ENCODE measurements at regions not wholly inside any gene's neighbourhood (a gene's known extent, or its start where the extent isn't known, plus 50 kb on each side); places are given as distances from the start of the nearest gene placed in this dataset.
"Not testable (repeated sequence)": the region's sequence is repeated elsewhere in the genome, so short reads cannot be mapped to it uniquely, and the experiment has no call there.

DNA sequence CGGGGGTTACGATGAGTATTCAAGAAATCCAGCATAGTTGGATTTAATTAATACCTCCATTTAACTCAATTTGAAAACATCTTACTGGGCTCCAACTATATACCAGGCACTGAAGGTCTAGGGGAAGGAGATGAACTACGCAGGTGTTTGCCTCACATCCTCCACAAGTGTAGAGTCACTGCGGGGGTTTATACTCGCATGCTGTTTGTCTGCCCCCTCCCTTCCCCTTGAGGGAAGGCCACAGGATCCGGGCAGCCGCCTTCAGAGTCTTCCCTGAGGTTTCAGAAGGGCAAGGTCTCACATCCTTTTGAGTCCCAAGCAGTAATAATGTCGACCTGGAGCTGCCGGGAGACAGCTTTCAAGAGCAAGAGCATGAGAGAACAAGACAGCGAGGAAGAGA lies 142.4 kb upstream of the GALNT2 start:
- Histone ChIP-seq H3K4me3 (ENCODE audit: low read depth in 1 of 2, low read length in 1 of 2) (no peak overlapping the region), H3K4me1 (ENCODE audit: control insufficient read depth in 1 of 2, insufficient read depth in 1 of 2, low read depth in 1 of 2, low read length in 1 of 2) (peaks cover 8 to 10% of the 10 kb centered on the region in 2 experiments), H3K27me3 (no peaks in the 10 kb centered on the region), H3K36me3 (no peaks in the 10 kb centered on the region), H3K9me3 (no peaks in the 10 kb centered on the region), H3K27ac (no peak overlapping the region)
- TF ChIP-seq, protein P1, sequence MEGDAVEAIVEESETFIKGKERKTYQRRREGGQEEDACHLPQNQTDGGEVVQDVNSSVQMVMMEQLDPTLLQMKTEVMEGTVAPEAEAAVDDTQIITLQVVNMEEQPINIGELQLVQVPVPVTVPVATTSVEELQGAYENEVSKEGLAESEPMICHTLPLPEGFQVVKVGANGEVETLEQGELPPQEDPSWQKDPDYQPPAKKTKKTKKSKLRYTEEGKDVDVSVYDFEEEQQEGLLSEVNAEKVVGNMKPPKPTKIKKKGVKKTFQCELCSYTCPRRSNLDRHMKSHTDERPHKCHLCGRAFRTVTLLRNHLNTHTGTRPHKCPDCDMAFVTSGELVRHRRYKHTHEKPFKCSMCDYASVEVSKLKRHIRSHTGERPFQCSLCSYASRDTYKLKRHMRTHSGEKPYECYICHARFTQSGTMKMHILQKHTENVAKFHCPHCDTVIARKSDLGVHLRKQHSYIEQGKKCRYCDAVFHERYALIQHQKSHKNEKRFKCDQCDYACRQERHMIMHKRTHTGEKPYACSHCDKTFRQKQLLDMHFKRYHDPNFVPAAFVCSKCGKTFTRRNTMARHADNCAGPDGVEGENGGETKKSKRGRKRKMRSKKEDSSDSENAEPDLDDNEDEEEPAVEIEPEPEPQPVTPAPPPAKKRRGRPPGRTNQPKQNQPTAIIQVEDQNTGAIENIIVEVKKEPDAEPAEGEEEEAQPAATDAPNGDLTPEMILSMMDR (IDR thresholded peaks at IDR 0.05) = no peak

DNA sequence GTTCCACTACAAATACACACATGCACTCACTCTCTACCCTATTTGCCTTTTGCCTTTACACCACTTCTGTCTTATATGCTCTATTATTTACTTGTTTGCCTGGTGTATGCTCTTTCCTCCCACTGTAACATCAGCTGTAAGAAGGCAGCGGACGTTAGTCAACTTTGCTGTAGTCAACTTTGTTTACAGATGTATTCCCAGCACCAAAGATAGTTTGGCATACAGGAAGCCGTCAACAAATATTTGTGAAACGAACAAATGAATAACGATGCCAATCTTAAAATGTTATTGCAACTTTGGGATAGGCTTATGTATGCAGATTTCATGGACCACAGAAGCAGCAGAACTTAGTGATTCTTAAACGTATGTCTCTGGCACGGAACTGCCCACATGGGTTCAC lies 138.3 kb upstream of the GALNT2 start:
- Histone ChIP-seq H3K36me3 (no peaks in the 10 kb centered on the region), H3K9me3 (no peaks in the 10 kb centered on the region), H3K4me3 (ENCODE audit: low read depth in 1 of 2, low read length in 1 of 2) (no peak overlapping the region), H3K4me1 (ENCODE audit: control insufficient read depth in 1 of 2, insufficient read depth in 1 of 2, low read depth in 1 of 2, low read length in 1 of 2) (no peaks in the 10 kb centered on the region), H3K27ac (no peak overlapping the region), H3K27me3 (peaks cover 7% of the 10 kb centered on the region)
- TF ChIP-seq, protein P1 (IDR thresholded peaks at IDR 0.05) = no peak

DNA sequence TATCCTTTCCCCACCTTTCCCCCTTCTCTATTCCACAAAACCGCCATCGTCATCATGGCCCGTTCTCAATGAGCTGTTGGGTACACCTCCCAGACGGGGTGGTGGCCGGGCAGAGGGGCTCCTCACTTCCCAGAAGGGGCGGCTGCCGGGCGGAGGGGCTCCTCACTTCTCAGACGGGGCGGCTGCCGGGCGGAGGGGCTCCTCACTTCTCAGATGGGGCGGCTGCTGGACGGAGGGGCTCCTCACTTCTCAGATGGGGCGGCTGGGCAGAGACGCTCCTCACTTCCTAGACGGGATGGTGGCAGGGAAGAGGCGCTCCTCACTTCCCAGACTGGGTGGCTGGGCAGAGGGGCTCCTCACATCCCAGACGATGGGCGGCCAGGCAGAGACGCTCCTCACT lies 135.3 kb upstream of the GALNT2 start:
- not testable (repeated sequence) for H3K4me1 ChIP-seq (ENCODE audit: control insufficient read depth in 1 of 2, insufficient read depth in 1 of 2, low read depth in 1 of 2, low read length in 1 of 2); H3K9me3 ChIP-seq; H3K4me3 ChIP-seq (ENCODE audit: low read depth in 1 of 2, low read length in 1 of 2); H3K36me3 ChIP-seq; H3K27ac ChIP-seq
- peaks cover 35% of the 10 kb centered on the region for H3K27me3 ChIP-seq

DNA sequence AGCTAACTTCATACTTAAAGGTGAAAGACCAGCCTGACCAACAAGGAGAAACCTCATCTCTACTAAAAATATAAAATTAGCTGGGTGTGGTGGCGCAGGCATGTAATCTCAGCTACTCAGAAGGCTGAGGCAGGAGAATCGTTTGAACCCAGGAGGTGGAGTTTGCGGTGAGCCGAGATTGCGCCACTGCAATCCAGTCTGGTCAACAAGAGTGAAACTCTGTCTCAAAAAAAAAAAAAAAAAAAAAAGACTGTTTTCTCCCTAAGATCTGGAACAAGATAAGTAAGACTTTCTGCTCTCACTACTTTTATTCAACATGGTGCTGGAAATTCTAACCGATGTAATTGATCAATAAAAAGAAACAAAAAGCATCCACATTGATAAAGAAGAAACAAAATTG lies 131.9 kb upstream of the GALNT2 start:
- not testable (repeated sequence) for H3K36me3 ChIP-seq; H3K27ac ChIP-seq; H3K4me3 ChIP-seq (ENCODE audit: low read depth in 1 of 2, low read length in 1 of 2); H3K9me3 ChIP-seq; H3K4me1 ChIP-seq (ENCODE audit: control insufficient read depth in 1 of 2, insufficient read depth in 1 of 2, low read depth in 1 of 2, low read length in 1 of 2)
- H3K27me3 ChIP-seq = peaks cover 63% of the 10 kb centered on the region

DNA sequence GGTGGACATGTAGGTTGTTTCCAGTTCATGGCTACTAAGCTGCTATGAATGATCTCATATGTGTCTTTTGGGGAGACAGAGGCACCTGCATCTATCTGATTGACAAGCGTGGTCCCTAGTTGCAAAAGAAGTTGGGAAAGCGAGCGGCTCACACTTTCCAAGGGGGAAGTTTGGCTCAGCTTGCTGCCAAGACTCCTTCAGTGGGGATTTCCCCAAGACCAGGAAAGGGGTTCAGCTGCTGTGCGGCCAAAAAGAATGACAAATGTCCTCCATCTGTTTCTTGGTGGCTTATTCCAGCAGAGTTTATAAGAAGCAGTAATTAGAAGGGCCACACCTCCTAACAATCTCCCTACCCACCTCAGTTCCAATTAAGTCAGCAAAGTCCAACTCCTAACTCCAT lies 128.5 kb upstream of the GALNT2 start:
- Histone ChIP-seq H3K27ac (no peak overlapping the region), H3K4me1 (ENCODE audit: control insufficient read depth in 1 of 2, insufficient read depth in 1 of 2, low read depth in 1 of 2, low read length in 1 of 2) (no peaks in the 10 kb centered on the region), H3K4me3 (ENCODE audit: low read depth in 1 of 2, low read length in 1 of 2) (no peak overlapping the region), H3K9me3 (no peaks in the 10 kb centered on the region), H3K36me3 (no peaks in the 10 kb centered on the region), H3K27me3 (peaks cover 59% of the 10 kb centered on the region)
- TF ChIP-seq, protein P1 (IDR thresholded peaks at IDR 0.05) = no peak

DNA sequence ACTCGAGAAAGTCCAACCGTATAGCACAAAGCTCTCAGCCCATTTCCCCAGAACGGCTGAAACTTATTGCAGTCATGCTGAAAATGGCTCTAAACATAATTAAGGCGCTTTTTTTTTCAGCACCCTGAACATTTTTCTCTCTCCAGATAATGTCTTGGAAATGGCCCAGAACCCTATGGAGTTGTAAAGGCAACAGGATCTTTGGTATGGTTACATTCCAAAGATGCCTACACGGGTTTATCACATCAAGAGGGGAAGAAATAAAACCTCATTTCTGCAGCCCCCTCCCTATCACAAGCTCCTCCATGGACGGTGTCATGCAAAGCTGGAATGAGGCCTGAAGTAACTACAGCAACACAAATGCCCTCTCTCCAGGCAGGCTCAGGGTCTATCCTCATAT lies 126.4 kb upstream of the GALNT2 start:
- Histone ChIP-seq H3K9me3 (no peaks in the 10 kb centered on the region), H3K4me1 (ENCODE audit: control insufficient read depth in 1 of 2, insufficient read depth in 1 of 2, low read depth in 1 of 2, low read length in 1 of 2) (no peaks in the 10 kb centered on the region), H3K36me3 (no peaks in the 10 kb centered on the region), H3K27me3 (peaks cover 39% of the 10 kb centered on the region), H3K4me3 (ENCODE audit: low read depth in 1 of 2, low read length in 1 of 2) (no peak overlapping the region), H3K27ac (no peak overlapping the region)
- TF ChIP-seq, protein P1 (IDR thresholded peaks at IDR 0.05) = no peak

DNA sequence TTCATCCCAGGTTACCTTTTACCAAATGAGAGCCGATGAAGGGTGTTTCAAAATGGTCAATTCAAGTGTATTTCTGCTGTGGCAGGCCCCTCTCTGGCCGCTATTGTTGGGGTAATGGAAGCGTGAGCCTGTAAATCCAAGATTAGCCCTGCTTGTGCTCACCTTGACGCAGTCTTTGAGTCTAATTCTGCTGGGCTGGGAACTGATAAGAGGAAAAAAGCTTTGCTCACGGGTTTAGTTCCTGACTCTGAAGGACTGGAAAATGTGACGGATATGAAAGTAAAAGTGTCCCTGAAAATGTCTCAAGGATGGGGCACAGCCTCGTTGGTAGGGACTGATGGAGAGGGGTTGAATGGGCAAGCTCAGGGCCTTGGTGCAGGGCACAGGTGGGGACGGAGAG lies 125.9 kb upstream of the GALNT2 start:
- Histone ChIP-seq H3K4me3 (ENCODE audit: low read depth in 1 of 2, low read length in 1 of 2) (no peak overlapping the region), H3K27me3 (peaks cover 34% of the 10 kb centered on the region), H3K36me3 (no peaks in the 10 kb centered on the region), H3K4me1 (ENCODE audit: control insufficient read depth in 1 of 2, insufficient read depth in 1 of 2, low read depth in 1 of 2, low read length in 1 of 2) (no peaks in the 10 kb centered on the region), H3K9me3 (no peaks in the 10 kb centered on the region), H3K27ac (no peak overlapping the region)
- TF ChIP-seq, protein P1 (IDR thresholded peaks at IDR 0.05) = no peak
